HepG2 (cell line): ENCODE measurements at regions not wholly inside any gene's neighbourhood (a gene's known extent, or its start where the extent isn't known, plus 50 kb on each side); places are given as distances from the start of the nearest gene placed in this dataset.
"Not testable (repeated sequence)": the region's sequence is repeated elsewhere in the genome, so short reads cannot be mapped to it uniquely, and the experiment has no call there.

Experiments
- ATAC-seq: fragments of 200-7000 bp; cut with Tn5 transposase; 3 replicates; pipeline ENCODE4 v1.9.1; 2020; ENCODE audit warnings: mild to moderate bottlenecking, moderate library complexity
- BruUV-seq: library from RNA; stranded (reverse); fragments of 400-500 nt; replicated peaks from 2 replicates; lab custom pipeline; 2021; lab: Mats Ljungman, UMichigan
- CTCF ChIA-PET: fragments of 300-600 bp; formaldehyde crosslinking; extraction: SDS; loops from one replicate; lab custom pipeline; 2021; ENCODE audit warnings: low total read pairs, inconsistent platforms, low intra/inter-chr PET ratio; lab: Yijun Ruan, JAX
- POLR2A ChIA-PET: fragments of 350-600 bp; sonication (Branson Sonifier 250); formaldehyde crosslinking; loops from one replicate; lab custom pipeline; 2020; ENCODE audit warnings: antibody characterized with exemption, inconsistent platforms; lab: Yijun Ruan, JAX
- DNase-seq: peaks from one replicate; pipeline ENCODE4 v3.0.0-alpha.2; 2015; ENCODE audit warnings: low spot score
- FAIRE-seq: peaks from 3 replicates; lab custom pipeline; 2011; peaks lifted over from hg19 to GRCh38; lab: Jason Lieb, UNC
- H2AFZ ChIP-seq: one replicate; pipeline ENCODE4 v1.6.1; 2011; ENCODE audit warnings: low read length, inconsistent platforms
- H3K27ac ChIP-seq: fragments of 300-600 bp; 3 replicates; pipeline ENCODE4 v1.8.0; 2011; ENCODE audit warnings: mixed run types, mild to moderate bottlenecking, mixed read lengths, low read length, inconsistent platforms; ENCODE audit not compliant: insufficient read depth; ENCODE audit errors: extremely low read length
- H3K27me3 ChIP-seq, 2 experiments: fragments of 200-600 bp in 1 of 2; 2 replicates in 1 of 2; 3 replicates in 1 of 2; pipeline versions ENCODE4 v1.6.0 to v1.8.0; 2011; ENCODE audit warnings: low read length in 2 of 2, mild to moderate bottlenecking in 2 of 2, moderate library complexity in 2 of 2, inconsistent platforms in 1 of 2; ENCODE audit not compliant: insufficient read depth in 2 of 2, control insufficient read depth in 1 of 2
- H3K36me3 ChIP-seq, 2 experiments: fragments of 200-600 bp in 1 of 2; replicated peaks in 1 of 2; 2 replicates in 1 of 2; 3 replicates in 1 of 2; pipeline versions ENCODE4 v1.5.1 to v1.8.0; 2011; ENCODE audit warnings: low read length in 2 of 2, inconsistent platforms in 1 of 2; ENCODE audit not compliant: insufficient read depth in 2 of 2, control insufficient read depth in 1 of 2
- H3K4me1 ChIP-seq: 2 replicates; pipeline ENCODE4 v1.5.1; 2012; ENCODE audit warnings: low read length, inconsistent platforms; ENCODE audit not compliant: insufficient read depth
- H3K4me2 ChIP-seq: 2 replicates; pipeline ENCODE4 v1.6.0; 2011; ENCODE audit warnings: low read depth, low read length, inconsistent platforms
- H3K4me3 ChIP-seq, 3 experiments: fragments of 200-600 bp in 1 of 3; sonication (generic), shearing (Covaris generic) in 1 of 3; replicated peaks in 1 of 3; 2 replicates each; pipeline ENCODE4 v1.5.1; 2011 to 2016; ENCODE audit warnings: low read length in 3 of 3, inconsistent platforms in 2 of 3, low read depth in 2 of 3, mild to moderate bottlenecking in 2 of 3, control low read depth in 1 of 3, mixed read lengths in 1 of 3; ENCODE audit not compliant: insufficient read depth in 1 of 3
- H3K79me2 ChIP-seq: one replicate; pipeline ENCODE4 v1.6.1; 2011; ENCODE audit warnings: low read length, inconsistent platforms; ENCODE audit not compliant: insufficient read depth
- H3K9ac ChIP-seq: 2 replicates; pipeline ENCODE4 v1.6.0; 2011; ENCODE audit warnings: mild to moderate bottlenecking, low read depth, low read length, inconsistent platforms; ENCODE audit not compliant: insufficient read depth
- H3K9me3 ChIP-seq: 2 replicates; pipeline ENCODE4 v1.5.1; 2012; ENCODE audit warnings: mild to moderate bottlenecking, low read length
- H4K20me1 ChIP-seq: 2 replicates; pipeline ENCODE4 v1.6.0; 2011; ENCODE audit warnings: inconsistent platforms, mild to moderate bottlenecking, low read length, moderate library complexity; ENCODE audit not compliant: insufficient read depth
- PBX2 ChIP-seq: IDR thresholded peaks from 2 replicates; pipeline ENCODE4 v1.6.1; 2016; ENCODE audit warnings: control low read depth
- PRDM10 ChIP-seq: sonication (generic); formaldehyde crosslinking; IDR thresholded peaks from 2 replicates; pipeline ENCODE4 v1.4.0; 2020; ENCODE audit warnings: low read depth, missing genetic modification reagents
- ZNF768 ChIP-seq: sonication (generic); formaldehyde crosslinking; IDR thresholded peaks from 2 replicates; pipeline ENCODE4 v1.4.0; 2020; ENCODE audit warnings: missing genetic modification reagents
- ZNF770 ChIP-seq: sonication (generic); formaldehyde crosslinking; IDR thresholded peaks from 2 replicates; pipeline ENCODE4 v1.5.0; 2020; ENCODE audit warnings: mild to moderate bottlenecking, missing genetic modification reagents
- WGBS: methylation state at CpG from one replicate; pipeline ENCODE4 v1.1.6; 2017; ENCODE audit warnings: low lambda C conversion rate; 5-methylcytosine and 5-hydroxymethylcytosine counted together
- in situ Hi-C: cut with HindIII; loops from 2 replicates; pipeline ENCODE4 v1.10.0; 2017; ENCODE audit warnings: low pct_unique_long_range_greater_than_20kb; ENCODE audit not compliant: extremely low pct_ligation_motif_present
- intact Hi-C: fragments of 100-400 bp; cut with micrococcal nuclease; formaldehyde crosslinking; loops from one replicate; pipeline ENCODE4 v1.10.0; 2022; ENCODE audit not compliant: unreplicated experiment

- BruUV-seq, in situ Hi-C loops, H3K27ac ChIP-seq: not testable (repeated sequence)
Measured at GRCh38 chr20:50334512-50334911, 143.9 kb downstream of the CEBPB start.

More at GRCh38 chr20:50334512-50334911, 143.9 kb downstream of the CEBPB start:
- FAIRE-seq, H3K36me3 ChIP-seq, ATAC-seq, H3K9me3 ChIP-seq, DNase-seq, CTCF ChIA-PET, H2AFZ ChIP-seq: not testable (repeated sequence)
- H3K27me3 ChIP-seq, result peaks cover 0 to 17% of the 10 kb centered on the region in 2 experiments; a peak in 2 of 5 replicates
- peaks cover 73% of the 10 kb centered on the region for H3K4me1 ChIP-seq
- TF ChIP-seq ZNF770 (CRISPR knock-in tag) (peak; percentile 52), PBX2 (CRISPR knock-in tag) (0 out of 2 replicates have a peak, but pooled peaks have one; percentile 6), PRDM10 (CRISPR knock-in tag) (0 out of 2 replicates have a peak, but pooled peaks have one; percentile 6), ZNF768 (CRISPR knock-in tag) (peak; percentile 67)
- TF ChIP-seq, all 625 proteins: peak for 4; not testable (repeated sequence) for 621
- POLR2A ChIA-PET, result interaction anchor here (0.7 to 3.1 kb wide), 12 partner anchors 10 to 146 kb away, joined by 3 to 25 read pairs (median 4); no protein-coding TSS in a partner anchor
- intact Hi-C loops, result loop anchor here (2.0 to 5.0 kb wide), 2 partner anchors 14 to 42 kb away; no protein-coding TSS in a partner anchor
- not testable (repeated sequence) for H3K4me2 ChIP-seq, H4K20me1 ChIP-seq, H3K9ac ChIP-seq, H3K4me3 ChIP-seq, H3K79me2 ChIP-seq
- WGBS, result 81% methylated on average over 6 of the region's 6 CpGs
